Medulla oblongata (tissue), 1 donor: ENCODE measurements at regions not wholly inside any gene's neighbourhood (a gene's known extent, or its start where the extent isn't known, plus 50 kb on each side); places are given as distances from the start of the nearest gene placed in this dataset.

Experiments used
- DNase-seq: peaks from one replicate; pipeline ENCODE4 v3.0.0-alpha.2; 2015; ENCODE audit errors: extremely low spot score

DNA sequence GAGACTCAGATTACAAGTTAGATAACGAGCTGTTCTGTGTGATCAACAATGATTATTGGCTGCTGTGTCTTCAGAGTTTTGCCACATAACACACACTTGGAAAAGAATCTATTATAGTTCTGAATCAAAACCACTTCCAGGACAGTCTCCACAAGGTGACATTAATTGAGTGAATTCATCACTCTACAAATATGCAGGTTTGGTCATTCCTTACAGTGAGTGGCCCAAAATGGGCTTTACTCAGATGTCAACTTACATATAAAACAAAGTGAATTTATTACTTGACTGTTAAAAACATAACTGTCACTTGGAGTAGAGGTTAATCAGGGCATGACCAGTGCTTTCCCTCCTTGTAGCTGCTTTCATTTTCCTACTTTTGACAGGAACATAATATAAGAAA lies 984.3 kb downstream of the REEP3 start:
- no peak for DNase-seq

DNA sequence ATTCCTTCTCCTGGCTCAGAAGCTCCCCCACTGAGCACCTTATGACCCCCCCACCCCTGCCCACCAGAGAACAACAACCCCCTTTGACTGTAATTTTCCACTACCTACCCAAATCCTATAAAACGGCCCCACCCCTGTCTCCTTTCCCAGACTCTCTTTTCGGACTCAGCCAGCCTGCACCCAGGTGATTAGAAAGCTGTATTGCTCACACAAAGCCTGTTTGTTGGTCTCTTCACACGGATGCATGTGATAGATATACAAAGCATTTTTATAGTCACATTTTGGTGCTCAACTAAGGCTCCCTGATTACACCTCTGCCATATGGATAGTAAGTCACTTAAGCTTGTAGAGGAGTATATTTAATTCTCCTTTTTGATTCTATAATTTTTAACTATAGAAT lies 985.8 kb downstream of the REEP3 start:
- DNase-seq, result no peak

DNA sequence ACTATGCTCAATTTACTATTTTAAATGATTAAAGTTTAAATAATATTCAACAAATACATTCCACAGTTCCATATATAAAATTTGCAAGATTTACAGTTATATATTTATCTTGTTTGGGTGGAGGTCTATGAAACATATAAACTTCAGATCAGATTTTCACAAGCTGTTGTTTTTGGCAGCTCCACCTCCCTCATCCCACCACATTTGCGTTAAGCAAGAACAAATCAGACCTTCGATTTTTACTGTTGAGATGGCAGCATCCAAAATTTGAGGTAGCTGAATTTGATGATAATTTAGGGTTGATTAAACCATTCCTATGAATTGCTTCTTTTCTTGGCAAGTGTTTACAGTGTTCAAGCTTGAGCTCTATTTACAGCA lies 986.4 kb downstream of the REEP3 start:
- no peak for DNase-seq

DNA sequence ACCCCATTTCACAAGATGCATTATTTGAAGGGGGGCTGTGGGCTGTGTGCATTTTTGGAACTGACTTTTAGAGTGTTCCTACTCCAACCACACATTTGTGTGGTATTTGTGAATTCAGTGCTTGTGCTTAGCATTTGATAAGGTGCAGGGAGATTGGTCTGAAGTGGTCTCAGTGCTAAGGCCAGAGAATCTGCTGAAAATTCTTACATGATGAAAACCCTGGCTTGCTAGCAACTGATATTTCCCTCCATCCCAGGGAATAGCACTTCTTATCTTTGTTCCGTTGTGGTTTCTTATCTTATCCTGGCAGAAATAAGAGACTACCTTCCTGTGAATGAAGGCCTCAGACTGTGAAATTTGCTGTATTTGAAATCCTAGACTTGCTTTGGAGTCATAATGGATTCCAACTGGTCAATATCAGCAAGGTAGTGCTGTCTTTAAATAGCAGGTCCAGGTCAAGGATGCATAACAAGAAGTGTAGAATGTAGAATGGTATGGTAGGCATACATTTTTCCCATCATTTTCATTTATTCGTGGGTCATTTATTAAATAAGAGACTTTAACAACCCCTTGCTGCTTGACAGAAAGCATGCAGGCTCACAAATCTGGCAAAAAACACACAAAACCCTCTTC lies 986.9 kb downstream of the REEP3 start:
- DNase-seq, result no peak

DNA sequence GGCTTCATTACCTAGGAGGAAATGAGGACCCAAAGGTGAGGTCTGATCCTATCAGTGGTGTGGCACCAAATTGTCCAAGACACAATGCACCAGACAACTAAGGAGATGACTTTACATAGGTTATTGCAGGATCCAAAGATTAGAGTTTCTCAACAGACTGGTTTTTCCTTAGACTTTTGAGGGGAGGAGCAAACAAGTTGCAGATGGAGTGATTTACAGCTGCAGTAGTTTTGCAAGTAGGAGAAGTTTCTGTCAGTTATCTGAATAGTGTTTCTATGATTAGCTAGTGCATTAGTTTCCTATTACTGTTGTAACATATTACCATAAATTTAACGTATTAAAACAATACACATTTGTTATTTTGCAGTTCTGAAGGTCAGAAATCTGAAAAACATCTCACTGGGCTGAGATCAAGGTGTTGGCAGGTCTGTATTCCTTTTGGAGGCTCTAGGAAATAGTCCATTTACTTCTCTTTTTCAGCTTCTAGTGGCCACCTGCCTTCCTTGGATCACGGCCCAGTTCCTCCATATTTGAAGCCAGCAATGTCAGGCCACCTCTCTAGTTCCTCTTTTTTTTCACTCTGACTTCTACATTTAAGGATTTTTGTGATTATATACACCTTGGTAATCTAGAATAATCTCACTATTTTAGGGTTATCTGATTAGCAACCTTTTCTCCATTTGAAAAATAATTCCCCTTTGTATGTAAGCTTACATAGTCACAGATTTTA lies 994.9 kb downstream of the REEP3 start:
- DNase-seq, result peak; percentile 32

DNA sequence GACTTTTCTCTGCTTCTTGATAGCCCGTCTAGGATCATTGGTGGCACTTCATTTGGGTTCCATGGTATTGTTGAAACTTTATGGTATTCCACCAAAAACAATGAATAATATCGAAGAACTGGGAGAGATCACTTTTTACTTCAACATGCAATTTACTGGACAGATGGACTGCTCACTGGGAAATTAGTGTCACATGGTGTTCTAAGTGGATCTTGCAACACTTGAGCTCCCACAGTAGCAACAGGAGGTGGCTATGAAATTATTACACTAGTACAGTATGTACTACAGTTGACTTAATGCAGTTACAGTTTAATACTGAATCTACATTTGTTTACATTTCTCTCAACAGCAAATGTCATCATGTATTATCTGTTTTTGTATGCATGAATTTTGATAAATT lies 997.3 kb downstream of the REEP3 start:
- no peak for DNase-seq

DNA sequence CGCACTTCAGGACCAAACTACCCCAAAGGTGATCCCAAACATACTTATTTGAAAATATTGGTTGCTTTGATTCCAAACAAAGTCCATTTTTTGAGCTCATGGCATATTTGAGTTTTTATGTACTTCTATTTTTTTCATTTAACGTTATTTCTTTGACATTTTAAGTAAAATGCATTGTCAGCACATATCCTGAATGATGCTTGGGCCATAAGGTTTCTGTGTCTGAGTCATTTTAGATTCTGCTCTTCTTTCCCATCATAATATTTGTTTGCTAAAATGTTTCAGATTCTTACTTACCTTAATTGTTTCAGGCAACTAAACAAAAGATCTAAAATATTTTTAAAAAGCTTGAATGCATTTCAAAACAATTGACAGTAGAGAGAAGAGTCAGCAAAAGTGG lies 998.2 kb downstream of the REEP3 start:
- DNase-seq, result no peak

DNA sequence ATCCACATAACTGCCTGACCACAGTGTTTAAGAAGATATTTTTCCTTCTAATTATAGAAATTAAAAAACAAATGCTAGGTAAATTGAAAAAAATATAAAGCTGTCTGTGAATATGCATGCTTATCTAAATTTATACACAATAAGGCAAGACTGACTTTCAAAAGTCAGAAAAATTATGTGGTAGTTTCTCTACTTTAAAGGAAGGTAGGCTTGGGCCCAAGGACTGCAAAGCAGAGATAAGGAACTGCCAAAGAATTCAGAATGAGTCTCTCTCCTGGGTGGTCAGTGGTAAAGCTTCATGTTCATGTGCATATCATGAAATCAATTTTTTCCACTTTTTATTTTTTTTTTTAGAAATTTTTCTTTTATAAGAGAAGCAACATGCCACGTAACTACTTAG lies 998.6 kb downstream of the REEP3 start:
- DNase-seq, result no peak

DNA sequence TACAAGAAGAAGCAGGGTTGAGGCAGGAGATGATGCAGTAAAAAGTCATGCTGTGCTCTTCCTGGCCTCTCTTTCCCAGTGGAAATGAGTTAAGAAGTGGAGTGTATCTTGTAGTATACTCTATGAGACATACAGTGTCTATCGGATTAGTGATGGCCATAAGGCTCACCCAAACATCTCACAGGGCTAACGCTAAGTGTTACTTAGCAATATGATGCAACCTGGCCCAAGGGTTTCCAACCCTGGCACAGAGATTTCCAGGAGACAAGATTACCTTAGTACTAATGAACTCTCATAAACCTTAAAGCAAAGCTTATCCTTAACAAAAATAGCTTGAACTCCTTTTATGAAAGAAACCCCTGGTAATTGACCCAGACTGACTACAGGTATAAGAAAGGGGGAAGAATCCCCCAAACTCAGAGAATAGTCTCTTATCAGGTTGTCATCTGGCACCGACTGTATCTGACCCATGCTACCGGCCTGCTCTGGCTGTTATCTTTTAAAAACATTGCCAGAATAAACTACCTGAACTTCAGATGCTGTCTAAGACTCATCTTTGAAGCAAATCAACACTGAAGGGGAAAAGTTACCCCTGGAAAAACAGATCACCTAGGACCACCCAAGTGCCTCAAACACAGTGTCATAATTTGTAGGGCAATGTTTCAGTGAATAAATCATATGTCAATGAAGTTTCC lies 1002.0 kb downstream of the REEP3 start:
- DNase-seq, result no peak

DNA sequence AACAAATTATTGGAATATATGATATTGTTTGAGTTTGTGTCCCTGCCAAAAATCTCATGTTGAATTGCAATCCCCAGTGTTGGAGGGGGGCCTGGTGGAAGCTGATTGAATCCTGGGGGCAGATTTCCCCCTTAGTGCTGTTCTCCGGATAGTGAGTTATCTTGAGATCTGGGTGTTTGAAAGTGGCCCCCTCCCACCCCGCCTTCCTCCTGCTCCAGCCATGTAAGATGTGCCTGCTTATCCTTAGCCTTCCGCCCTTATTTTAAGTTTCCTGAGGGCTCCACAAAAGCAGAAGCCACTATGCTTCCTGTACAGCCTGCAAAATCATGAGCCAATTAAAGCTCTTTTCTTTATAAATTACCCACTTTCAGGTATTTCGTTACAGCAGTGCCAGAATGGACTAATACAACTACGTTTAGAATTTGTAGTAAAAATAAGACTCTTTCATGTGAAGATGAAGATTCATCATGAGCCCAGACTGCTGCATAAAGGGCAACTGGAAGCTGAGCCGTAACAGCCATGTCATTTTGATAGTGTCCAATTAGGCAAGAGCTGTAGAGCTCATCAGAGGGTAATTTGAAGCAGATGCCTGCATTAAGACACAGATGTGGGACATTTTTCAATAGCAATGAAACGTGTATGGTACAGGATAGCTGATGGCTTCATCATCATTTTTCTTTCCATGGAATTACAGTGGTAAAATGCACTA lies 1007.2 kb downstream of the REEP3 start:
- DNase-seq, result no peak

DNA sequence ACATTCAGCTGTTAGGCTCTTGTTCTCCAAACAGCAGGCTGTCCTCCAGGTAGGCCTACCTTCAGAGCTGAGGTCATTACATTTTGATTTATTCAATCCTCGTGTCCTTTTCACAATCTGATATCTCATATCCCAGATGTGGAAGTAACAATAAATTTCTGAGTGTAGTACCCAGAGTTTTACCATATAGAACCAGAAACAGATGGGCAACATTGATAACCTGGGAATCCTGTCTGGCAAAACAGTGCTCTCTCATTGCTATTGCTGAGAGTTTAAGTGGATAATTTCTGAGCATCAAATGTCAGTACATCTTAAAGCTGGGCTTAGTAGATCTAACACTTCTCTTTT lies 1007.8 kb downstream of the REEP3 start:
- DNase-seq, result no peak

DNA sequence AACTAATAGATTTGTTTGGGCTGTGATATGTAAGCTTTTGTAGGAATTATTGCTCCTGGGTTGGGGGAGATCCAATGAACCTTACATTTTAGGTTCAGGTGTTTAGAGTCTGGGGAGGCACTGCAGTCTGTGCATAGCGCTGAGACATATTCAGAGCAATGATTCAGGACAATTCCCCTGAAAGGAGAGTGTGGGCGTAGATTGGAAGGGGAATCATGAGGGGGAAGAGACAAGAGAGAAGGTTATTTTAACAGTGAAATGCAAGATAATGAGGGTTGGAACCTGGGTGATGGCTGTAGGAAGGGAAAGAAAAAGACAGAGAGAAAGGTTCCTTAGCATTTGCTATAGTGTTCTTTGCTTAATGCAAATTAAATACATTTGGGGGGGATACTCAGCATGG lies 1013.4 kb downstream of the REEP3 start:
- DNase-seq, result no peak

DNA sequence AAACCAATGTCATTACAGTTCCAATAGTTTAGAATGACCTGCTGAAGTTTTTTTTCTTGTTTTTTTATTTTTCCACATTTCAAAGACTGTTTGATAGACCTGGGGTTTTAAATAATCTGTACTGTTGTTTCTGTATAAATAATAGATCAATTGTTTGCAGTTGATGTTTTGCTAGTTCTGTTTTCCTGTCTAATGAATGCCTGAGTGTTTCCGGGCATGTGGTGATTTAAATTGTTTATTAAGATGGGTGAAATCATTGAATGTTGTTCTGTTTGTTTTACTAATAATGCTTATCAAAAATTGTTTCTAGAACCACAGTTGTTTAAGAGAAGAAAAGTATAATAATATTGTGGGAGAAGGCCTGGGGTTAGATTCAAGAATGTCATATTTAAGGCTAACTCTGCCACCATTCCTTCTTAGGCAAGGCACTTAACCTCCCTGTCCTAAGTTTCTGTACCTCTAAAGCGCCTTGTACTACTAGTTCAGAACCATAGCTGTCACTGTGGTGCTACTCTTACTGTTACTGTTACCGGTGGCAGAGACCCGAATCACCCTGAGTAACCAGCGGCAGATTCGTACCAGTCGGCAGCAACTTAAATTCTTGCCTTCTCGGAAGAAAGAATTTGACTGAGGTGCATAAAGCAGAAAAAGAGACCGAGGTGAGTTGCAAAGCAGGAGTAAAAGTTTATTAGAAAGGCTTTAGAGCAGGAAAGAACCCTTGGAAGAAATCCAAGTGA lies 1014.1 kb downstream of the REEP3 start:
- DNase-seq, result peak; percentile 61

DNA sequence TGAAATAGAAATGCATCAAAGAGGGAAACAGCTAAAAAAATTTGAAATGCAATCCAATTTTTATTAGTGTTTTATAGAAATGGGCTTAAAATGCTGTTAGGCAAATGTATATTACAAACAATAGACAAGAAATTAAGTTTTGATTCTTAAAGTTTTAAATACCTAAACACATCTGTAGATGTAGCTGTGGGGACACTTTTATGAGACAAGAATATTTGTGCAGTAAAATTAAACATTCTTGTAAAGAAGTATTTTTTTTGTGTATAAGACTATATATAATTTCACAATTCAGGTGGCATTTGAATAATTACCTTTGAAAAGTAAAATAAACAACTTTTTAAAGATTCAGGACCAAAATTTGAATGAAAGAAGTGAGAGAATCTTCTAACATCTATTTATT lies 1015.9 kb downstream of the REEP3 start:
- peak; percentile 55 for DNase-seq

DNA sequence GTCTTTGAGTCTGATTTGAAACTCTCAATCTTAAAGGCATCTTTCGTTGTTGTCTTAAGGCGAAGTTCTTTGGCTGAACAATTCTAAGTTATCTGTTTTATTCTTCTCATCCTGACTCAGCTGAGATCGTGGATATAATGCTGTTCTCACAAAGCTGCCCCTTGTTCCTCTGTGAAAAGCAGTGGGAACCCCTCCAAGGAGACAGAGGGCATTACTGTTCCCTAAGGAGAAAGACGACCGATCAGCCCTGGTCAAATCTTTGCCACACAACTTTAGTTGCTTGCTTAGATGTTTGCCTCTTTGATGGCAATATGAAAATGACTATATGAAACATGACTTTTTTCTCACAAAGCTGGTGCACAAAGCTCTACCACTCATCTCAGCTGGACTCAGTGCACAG lies 1016.7 kb downstream of the REEP3 start:
- peak; percentile 89 for DNase-seq

DNA sequence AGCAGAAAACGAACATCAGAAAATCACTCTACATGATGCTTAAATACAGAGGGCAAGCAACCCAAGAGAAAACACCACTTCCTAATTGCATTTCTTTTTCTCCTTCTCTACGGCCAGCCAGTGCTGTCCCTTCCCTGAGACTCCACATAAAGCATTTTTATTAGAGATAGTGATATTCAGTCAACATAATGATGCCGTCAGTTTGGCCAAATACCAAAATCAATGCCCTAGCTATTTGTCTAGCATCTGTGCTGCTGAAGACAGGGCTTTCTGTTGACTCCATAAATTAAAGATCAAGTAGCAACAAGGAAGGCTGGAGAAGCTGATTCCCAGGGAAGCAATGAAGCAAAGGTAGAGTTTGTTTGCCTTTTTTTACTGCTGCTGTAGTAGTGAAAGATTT lies 1024.9 kb downstream of the REEP3 start:
- DNase-seq, result no peak

DNA sequence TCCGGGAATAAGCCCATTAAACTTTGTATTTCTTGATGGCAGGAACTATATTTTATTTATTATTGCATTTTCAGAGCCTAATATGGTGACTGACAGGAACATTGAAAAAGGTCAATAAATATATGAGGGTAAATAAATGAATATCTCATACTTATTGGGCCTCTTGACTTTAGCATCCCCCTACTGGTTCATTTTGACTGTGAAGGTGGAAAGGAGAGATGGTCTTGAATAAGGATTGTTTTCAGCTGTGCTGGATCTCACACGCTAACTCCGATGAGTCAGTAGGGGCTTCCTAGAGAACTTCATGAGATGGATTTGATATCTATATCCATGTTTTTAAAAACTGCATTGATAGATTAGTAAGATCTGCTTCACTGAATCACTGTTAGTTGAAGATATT lies 1026.0 kb downstream of the REEP3 start:
- no peak for DNase-seq

DNA sequence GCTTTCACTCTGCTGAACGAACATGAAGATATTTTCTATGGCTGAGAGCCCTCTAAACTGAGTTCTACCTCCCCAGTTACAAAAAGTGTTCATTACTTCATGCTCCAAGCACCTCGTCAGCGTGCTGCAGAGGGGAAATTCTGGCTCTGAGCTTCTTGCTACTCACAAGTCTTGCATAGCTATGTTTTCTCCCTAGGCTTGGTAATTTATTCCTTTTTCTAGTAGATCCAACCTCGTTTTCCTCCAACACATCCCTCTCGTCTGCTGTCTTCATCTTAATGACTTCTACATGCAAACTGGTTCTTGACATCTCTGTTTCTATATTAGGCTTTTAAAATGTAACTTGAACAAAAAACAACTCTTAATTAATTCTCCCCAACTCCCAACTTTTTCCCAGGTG lies 1034.5 kb downstream of the REEP3 start:
- DNase-seq, result no peak

DNA sequence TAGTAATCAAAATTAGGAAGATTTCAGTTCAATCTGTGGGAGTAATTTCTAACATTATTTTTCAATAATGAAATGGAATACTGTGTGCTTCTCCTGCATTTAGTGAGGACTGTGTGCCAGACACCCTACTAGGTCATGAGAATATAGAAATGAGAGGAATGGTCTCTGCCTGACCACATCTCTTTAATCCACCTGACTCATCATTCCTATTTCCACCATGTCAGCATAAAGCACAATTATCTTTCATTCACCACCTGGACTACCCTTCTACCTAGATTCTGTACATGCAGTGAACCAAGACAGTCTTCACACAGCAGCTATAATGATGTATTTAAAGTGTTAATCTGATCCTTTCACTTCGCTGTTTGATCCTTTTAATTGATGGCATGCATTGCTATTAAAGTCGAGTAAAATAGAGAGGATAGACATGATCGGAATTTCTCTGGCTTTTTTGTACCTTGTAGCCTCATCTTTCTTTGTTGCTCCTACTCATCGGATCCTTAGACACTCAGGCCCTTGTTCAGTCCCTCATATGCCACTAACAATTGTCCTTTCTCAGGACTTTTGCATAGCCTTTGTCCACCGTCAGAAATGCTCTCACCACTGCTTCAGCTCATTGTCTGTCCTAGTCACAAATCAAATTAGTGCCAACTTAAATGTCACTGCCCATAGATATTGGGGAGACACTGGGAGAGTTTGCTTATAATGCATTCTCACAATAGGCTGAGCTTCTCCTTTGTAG lies 1037.1 kb downstream of the REEP3 start:
- peak; percentile 92 for DNase-seq

DNA sequence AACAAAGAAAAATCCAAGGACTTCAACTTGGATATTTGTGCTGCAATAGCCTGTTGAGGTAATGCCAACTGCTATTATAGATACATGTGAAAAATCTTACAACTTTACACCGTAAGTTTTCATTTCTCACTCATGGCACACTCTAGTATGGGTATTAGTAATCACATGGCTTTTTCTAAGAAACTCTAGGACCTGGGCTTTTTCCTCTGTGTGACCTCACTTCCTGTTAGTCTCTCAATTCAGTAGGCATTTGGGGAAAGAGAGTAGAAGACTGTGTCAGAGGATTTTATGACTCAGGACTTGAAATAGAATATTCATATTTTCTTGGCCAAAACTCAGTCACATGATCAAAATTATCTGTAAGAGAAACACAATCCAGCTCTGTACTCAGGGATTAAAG lies 1049.9 kb downstream of the REEP3 start:
- DNase-seq, result no peak

DNA sequence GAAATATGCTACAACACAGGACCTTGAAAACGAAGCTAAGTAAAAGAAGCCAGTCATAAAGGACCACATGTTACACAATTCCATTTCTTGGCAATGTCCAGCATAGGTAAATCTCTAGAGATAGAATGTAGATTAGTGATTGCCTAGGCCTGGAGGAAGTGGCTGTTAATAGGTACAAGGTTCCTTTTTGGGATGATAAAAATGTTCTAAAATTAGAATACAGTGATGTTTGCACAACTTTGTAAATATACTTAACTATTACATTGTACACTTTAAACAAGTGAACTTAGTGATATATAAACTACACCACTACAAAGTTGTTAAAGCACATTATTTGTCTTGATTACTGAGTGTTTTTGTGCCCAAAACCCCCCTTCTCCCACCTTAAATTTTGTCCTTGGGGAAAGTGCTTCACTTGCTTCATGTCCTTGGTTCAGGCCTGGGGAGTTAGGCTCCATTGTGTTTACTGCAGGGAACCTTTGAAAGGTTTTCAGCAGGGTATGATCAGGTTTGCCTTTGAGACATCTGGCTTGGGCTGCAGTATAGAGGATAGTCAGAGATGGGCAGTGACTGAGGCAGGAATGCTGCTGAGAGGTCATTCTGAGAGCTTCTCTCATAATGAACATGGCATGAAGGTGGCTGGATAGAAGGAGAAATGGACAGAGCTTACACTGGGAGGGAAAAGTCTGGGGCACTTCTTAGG lies 1052.6 kb downstream of the REEP3 start:
- DNase-seq, result no peak
